DND-41 (cell line): ENCODE measurements at regions not wholly inside any gene's neighbourhood (a gene's known extent, or its start where the extent isn't known, plus 50 kb on each side); places are given as distances from the start of the nearest gene placed in this dataset.

Experiments
- EZH2 ChIP-seq: IDR thresholded peaks from 3 replicates; pipeline ENCODE4 v1.6.1; 2012; ENCODE audit warnings: borderline replicate concordance, low read depth, mild to moderate bottlenecking, moderate library complexity, low read length, inconsistent platforms; ENCODE audit not compliant: severe bottlenecking
- TF ChIP-seq, protein P1 (sequence below): IDR thresholded peaks from 2 replicates; pipeline ENCODE4 v1.5.1; 2012; ENCODE audit warnings: borderline replicate concordance, low read length, moderate library complexity, mild to moderate bottlenecking; ENCODE audit not compliant: poor library complexity, severe bottlenecking; ENCODE audit errors: extremely low read depth

DNA sequence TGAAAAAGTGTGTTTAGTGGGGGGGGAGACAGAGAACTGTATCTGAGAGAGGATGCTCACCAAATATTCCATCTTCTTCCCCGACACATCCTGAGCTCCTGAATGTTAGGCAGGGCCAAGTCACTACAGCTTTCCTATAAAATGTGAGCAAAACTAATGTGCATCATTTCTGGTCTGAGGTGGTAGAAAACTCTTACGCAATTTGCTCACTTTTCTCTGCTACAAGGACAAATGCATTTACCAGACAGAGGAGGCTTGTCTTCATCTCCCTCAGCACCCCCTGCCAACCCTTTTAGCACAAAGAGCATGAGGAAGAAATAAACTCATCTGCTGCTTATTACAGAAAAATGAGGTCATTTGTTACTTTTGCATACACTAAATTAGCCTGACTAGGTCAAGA is 554.0 kb downstream of the RNF144A start:
- TF ChIP-seq, protein P1, sequence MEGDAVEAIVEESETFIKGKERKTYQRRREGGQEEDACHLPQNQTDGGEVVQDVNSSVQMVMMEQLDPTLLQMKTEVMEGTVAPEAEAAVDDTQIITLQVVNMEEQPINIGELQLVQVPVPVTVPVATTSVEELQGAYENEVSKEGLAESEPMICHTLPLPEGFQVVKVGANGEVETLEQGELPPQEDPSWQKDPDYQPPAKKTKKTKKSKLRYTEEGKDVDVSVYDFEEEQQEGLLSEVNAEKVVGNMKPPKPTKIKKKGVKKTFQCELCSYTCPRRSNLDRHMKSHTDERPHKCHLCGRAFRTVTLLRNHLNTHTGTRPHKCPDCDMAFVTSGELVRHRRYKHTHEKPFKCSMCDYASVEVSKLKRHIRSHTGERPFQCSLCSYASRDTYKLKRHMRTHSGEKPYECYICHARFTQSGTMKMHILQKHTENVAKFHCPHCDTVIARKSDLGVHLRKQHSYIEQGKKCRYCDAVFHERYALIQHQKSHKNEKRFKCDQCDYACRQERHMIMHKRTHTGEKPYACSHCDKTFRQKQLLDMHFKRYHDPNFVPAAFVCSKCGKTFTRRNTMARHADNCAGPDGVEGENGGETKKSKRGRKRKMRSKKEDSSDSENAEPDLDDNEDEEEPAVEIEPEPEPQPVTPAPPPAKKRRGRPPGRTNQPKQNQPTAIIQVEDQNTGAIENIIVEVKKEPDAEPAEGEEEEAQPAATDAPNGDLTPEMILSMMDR, result no peak
- no peak for TF ChIP-seq EZH2
